RWPE2 (cell line): ENCODE measurements at regions not wholly inside any gene's neighbourhood (a gene's known extent, or its start where the extent isn't known, plus 50 kb on each side); places are given as distances from the start of the nearest gene placed in this dataset.

Source experiments
- ATAC-seq: fragments of 200-7000 bp; cut with Tn5 transposase; 3 replicates; pipeline ENCODE4 v1.9.1; 2021; ENCODE audit warnings: low read depth
- DNase-seq: peaks from one replicate; pipeline ENCODE4 v3.0.0-alpha.2; 2020; ENCODE audit warnings: low spot score
- H3K27ac ChIP-seq: fragments of 450-650 bp; 2 replicates; pipeline ENCODE4 v1.5.1; 2017; ENCODE audit warnings: mild to moderate bottlenecking; ENCODE audit not compliant: poor library complexity, severe bottlenecking
- H3K27me3 ChIP-seq: fragments of 250-450 bp; sonication (Bioruptor Pico); 2 replicates; pipeline ENCODE4 v1.5.1; 2021; ENCODE audit warnings: mild to moderate bottlenecking, moderate library complexity; ENCODE audit not compliant: insufficient read depth, poor library complexity, severe bottlenecking
- H3K36me3 ChIP-seq: fragments of 250-450 bp; sonication (Bioruptor Pico); 2 replicates; pipeline ENCODE4 v1.5.1; 2020; ENCODE audit warnings: low read depth, mild to moderate bottlenecking, moderate library complexity
- H3K4me1 ChIP-seq: fragments of 250-450 bp; sonication (Bioruptor Pico); 2 replicates; pipeline ENCODE4 v1.5.1; 2021; ENCODE audit warnings: mild to moderate bottlenecking, moderate library complexity; ENCODE audit not compliant: insufficient read depth, poor library complexity, severe bottlenecking
- H3K4me3 ChIP-seq: fragments of 250-450 bp; sonication (Bioruptor Pico); 2 replicates; pipeline ENCODE4 v1.5.1; 2021; ENCODE audit warnings: mild to moderate bottlenecking, moderate library complexity; ENCODE audit not compliant: severe bottlenecking
- H3K9me3 ChIP-seq: fragments of 250-450 bp; sonication (Bioruptor Pico); 2 replicates; pipeline ENCODE4 v1.5.1; 2021; ENCODE audit warnings: mild to moderate bottlenecking, moderate library complexity; ENCODE audit not compliant: severe bottlenecking
- CTCF ChIP-seq: fragments of 450-650 bp; IDR thresholded peaks from one replicate; pipeline ENCODE4 v1.5.1; 2017; ENCODE audit warnings: mild to moderate bottlenecking, moderate library complexity; ENCODE audit not compliant: poor library complexity, severe bottlenecking

- Histone ChIP-seq H3K27me3 (peaks cover 20% of the 10 kb centered on the region), H3K36me3 (no peaks in the 10 kb centered on the region), H3K4me1 (no peaks in the 10 kb centered on the region), H3K4me3 (no peak overlapping the region), H3K27ac (no peak overlapping the region), H3K9me3 (no peaks in the 10 kb centered on the region)
- DNase-seq: no peak
- no peak for TF ChIP-seq CTCF
- no peak for ATAC-seq
These were observed 446.3 kb upstream of the NCAM2 start for GRCh38 chr21:20551939-20552338.

- peaks cover 20% of the 10 kb centered on the region for H3K27me3 ChIP-seq
- H3K9me3 ChIP-seq: no peaks in the 10 kb centered on the region
- no peaks in the 10 kb centered on the region for H3K4me1 ChIP-seq
- no peak for TF ChIP-seq CTCF
- no peak overlapping the region for H3K27ac ChIP-seq
- DNase-seq: no peak
- H3K36me3 ChIP-seq: no peaks in the 10 kb centered on the region
- no peak for ATAC-seq
- H3K4me3 ChIP-seq: no peak overlapping the region
These were observed 443.4 kb upstream of the NCAM2 start for GRCh38 chr21:20554785-20555184.

- ATAC-seq: no peak; the same call in 2 of the 3 replicates
- Histone ChIP-seq H3K9me3 (no peaks in the 10 kb centered on the region), H3K27me3 (peaks cover 33% of the 10 kb centered on the region), H3K36me3 (no peaks in the 10 kb centered on the region), H3K4me3 (no peak overlapping the region), H3K27ac (no peak overlapping the region), H3K4me1 (no peaks in the 10 kb centered on the region)
- DNase-seq: no peak
- no peak for TF ChIP-seq CTCF
These were observed 427.4 kb upstream of the NCAM2 start for GRCh38 chr21:20570824-20571232.

GRCh38 chr21:20572582-20572981, 425.6 kb upstream of the NCAM2 start:
- H3K4me1 ChIP-seq: no peaks in the 10 kb centered on the region
- ATAC-seq (no peak), DNase-seq (no peak)
- peaks cover 33% of the 10 kb centered on the region for H3K27me3 ChIP-seq
- H3K9me3 ChIP-seq: no peaks in the 10 kb centered on the region
- no peak overlapping the region for H3K4me3 ChIP-seq
- no peak for TF ChIP-seq CTCF
- no peaks in the 10 kb centered on the region for H3K36me3 ChIP-seq
- H3K27ac ChIP-seq: no peak overlapping the region

- no peak for TF ChIP-seq CTCF
- no peaks in the 10 kb centered on the region for H3K4me1 ChIP-seq
- no peak for DNase-seq
- H3K9me3 ChIP-seq: no peaks in the 10 kb centered on the region
- no peaks in the 10 kb centered on the region for H3K36me3 ChIP-seq
- H3K27ac ChIP-seq: no peak overlapping the region
- H3K4me3 ChIP-seq: no peak overlapping the region
- no peak for ATAC-seq
- no peaks in the 10 kb centered on the region for H3K27me3 ChIP-seq
These were observed 416.8 kb upstream of the NCAM2 start for GRCh38 chr21:20581361-20581760.
